Gastroesophageal sphincter (tissue), 4 donors: ENCODE measurements at regions not wholly inside any gene's neighbourhood (a gene's known extent, or its start where the extent isn't known, plus 50 kb on each side); places are given as distances from the start of the nearest gene placed in this dataset.

Source experiments
- ATAC-seq: fragments of 150-250 bp; one replicate; pipeline ENCODE4 v1.9.1; 2016; ENCODE audit warnings: mild to moderate bottlenecking, moderate library complexity
- H3K27ac ChIP-seq, 4 donors: fragments of 200-600 bp; sonication (generic) in 3 of 4; 1 replicate in 3 of 4; 2 replicates in 1 of 4; pipeline ENCODE4 v1.5.1; 2016 to 2019
- H3K27me3 ChIP-seq: fragments of 200-600 bp; sonication (generic); one replicate; pipeline ENCODE4 v1.5.1; 2019
- H3K36me3 ChIP-seq, 2 donors: fragments of 200-600 bp; sonication (generic); one replicate each; pipeline ENCODE4 v1.5.1; 2019; ENCODE audit warnings: control low read depth in 1 of 2
- H3K4me1 ChIP-seq, 3 donors: fragments of 200-600 bp; sonication (generic); 1 replicate in 2 of 3; 2 replicates in 1 of 3; pipeline ENCODE4 v1.5.1; 2016 to 2019; ENCODE audit warnings: control low read depth in 2 of 3
- H3K4me3 ChIP-seq, 2 donors: fragments of 200-600 bp; sonication (generic); one replicate each; pipeline ENCODE4 v1.5.1; 2019; ENCODE audit warnings: mild to moderate bottlenecking in 1 of 2, moderate library complexity in 1 of 2
- H3K9me3 ChIP-seq, 3 donors: fragments of 200-600 bp; sonication (generic); one replicate each; pipeline ENCODE4 v1.5.1; 2017 to 2019; ENCODE audit warnings: control low read depth in 2 of 3
- CTCF ChIP-seq, 4 experiments: fragments of 200-600 bp in 2 of 4; fragments of 450-650 bp in 2 of 4; sonication (generic) in 1 of 4; IDR thresholded peaks; one replicate each; pipeline ENCODE4 v1.5.1; 2017 to 2019; ENCODE audit warnings: antibody characterized with exemption in 4 of 4, mild to moderate bottlenecking in 2 of 4, moderate library complexity in 2 of 4
- EP300 ChIP-seq: sonication (generic); formaldehyde crosslinking; IDR thresholded peaks from one replicate; pipeline ENCODE4 v1.6.1; 2017; ENCODE audit warnings: antibody characterized with exemption, mild to moderate bottlenecking
- POLR2A ChIP-seq, 2 donors: fragments of 450-650 bp; IDR thresholded peaks; one replicate each; pipeline ENCODE4 v1.6.1; 2017; ENCODE audit warnings: antibody characterized with exemption in 2 of 2, mild to moderate bottlenecking in 2 of 2, moderate library complexity in 1 of 2
- POLR2AphosphoS5 ChIP-seq: sonication (generic); formaldehyde crosslinking; IDR thresholded peaks from one replicate; pipeline ENCODE4 v1.6.1; 2017; ENCODE audit warnings: antibody characterized with exemption
- WGBS, 2 donors: methylation state at CpG; one replicate each; pipeline ENCODE4 v1.1.5; 2018; ENCODE audit warnings: low coverage in 1 of 2; 5-methylcytosine and 5-hydroxymethylcytosine counted together

- Histone ChIP-seq H3K27me3 (no peaks in the 10 kb centered on the region), H3K36me3 (no peaks in the 10 kb centered on the region), H3K9me3 (no peaks in the 10 kb centered on the region), H3K27ac (no peak overlapping the region), H3K4me3 (no peak overlapping the region), H3K4me1 (no peaks in the 10 kb centered on the region)
- no peak for ATAC-seq
- TF ChIP-seq CTCF (IDR thresholded peaks at IDR 0.05) (no peak), EP300 (no peak), POLR2A (IDR thresholded peaks at IDR 0.05) (no peak), POLR2AphosphoS5 (no peak)
- WGBS, 2 donors: 58 to 75% methylated on average over 4 to 5 of the region's 5 CpGs
These were observed 104.7 kb upstream of the NR2F2 start for GRCh38 chr15:96225642-96226259.

GRCh38 chr15:96230526-96231181, 99.8 kb upstream of the NR2F2 start:
- no peak for ATAC-seq
- no peaks in the 10 kb centered on the region for H3K4me1 ChIP-seq
- no peak overlapping the region for H3K27ac ChIP-seq
- H3K9me3 ChIP-seq: no peaks in the 10 kb centered on the region
- H3K36me3 ChIP-seq: no peaks in the 10 kb centered on the region
- 73 to 79% methylated on average over 3 of the region's 3 CpGs for WGBS, 2 donors
- no peak for TF ChIP-seq CTCF (IDR thresholded peaks at IDR 0.05)
- TF ChIP-seq EP300: no peak
- TF ChIP-seq POLR2AphosphoS5: no peak
- no peak for TF ChIP-seq POLR2A (IDR thresholded peaks at IDR 0.05)
- H3K27me3 ChIP-seq: no peaks in the 10 kb centered on the region
- H3K4me3 ChIP-seq: no peak overlapping the region

- 88 to 92% methylated on average over 2 to 3 of the region's 3 CpGs for WGBS, 2 donors
- no peak for TF ChIP-seq POLR2AphosphoS5
- TF ChIP-seq EP300: no peak
- no peak for TF ChIP-seq CTCF (IDR thresholded peaks at IDR 0.05)
- TF ChIP-seq POLR2A (IDR thresholded peaks at IDR 0.05): no peak
- Histone ChIP-seq H3K4me3 (no peak overlapping the region), H3K27ac (no peak overlapping the region), H3K9me3 (no peaks in the 10 kb centered on the region), H3K36me3 (no peaks in the 10 kb centered on the region), H3K27me3 (no peaks in the 10 kb centered on the region), H3K4me1 (no peaks in the 10 kb centered on the region)
- no peak for ATAC-seq
These were observed 98.2 kb upstream of the NR2F2 start for GRCh38 chr15:96232335-96232734.

GRCh38 chr15:96234109-96234892, 96.2 kb upstream of the NR2F2 start:
- Histone ChIP-seq H3K4me3 (no peak overlapping the region), H3K4me1 (no peaks in the 10 kb centered on the region), H3K36me3 (no peaks in the 10 kb centered on the region), H3K27ac (no peak overlapping the region), H3K9me3 (no peaks in the 10 kb centered on the region), H3K27me3 (no peaks in the 10 kb centered on the region)
- no peak for TF ChIP-seq POLR2A (IDR thresholded peaks at IDR 0.05)
- no peak for TF ChIP-seq POLR2AphosphoS5
- no peak for TF ChIP-seq CTCF (IDR thresholded peaks at IDR 0.05)
- TF ChIP-seq EP300: no peak
- ATAC-seq: no peak
- WGBS, 2 donors: 78 to 87% methylated on average over 8 to 9 of the region's 12 CpGs

GRCh38 chr15:96237002-96237401, 93.5 kb upstream of the NR2F2 start:
- no peak overlapping the region for H3K27ac ChIP-seq
- TF ChIP-seq POLR2AphosphoS5: no peak
- no peak for TF ChIP-seq EP300
- no peak for TF ChIP-seq POLR2A (IDR thresholded peaks at IDR 0.05)
- TF ChIP-seq CTCF (IDR thresholded peaks at IDR 0.05): no peak
- H3K4me3 ChIP-seq: no peak overlapping the region
- 100% methylated on average over 1 of the region's 1 CpG for WGBS, 2 donors
- no peaks in the 10 kb centered on the region for H3K9me3 ChIP-seq
- no peaks in the 10 kb centered on the region for H3K27me3 ChIP-seq
- H3K36me3 ChIP-seq: no peaks in the 10 kb centered on the region
- H3K4me1 ChIP-seq: no peaks in the 10 kb centered on the region
- ATAC-seq: no peak
